HCT116 (cell line): ENCODE measurements at regions not wholly inside any gene's neighbourhood (a gene's known extent, or its start where the extent isn't known, plus 50 kb on each side); places are given as distances from the start of the nearest gene placed in this dataset.

Source experiments
- ATAC-seq: fragments of 200-7000 bp; cut with Tn5 transposase; 2 replicates; pipeline ENCODE4 v1.9.1; 2020; ENCODE audit warnings: mild to moderate bottlenecking, moderate library complexity
- BruUV-seq: library from RNA; stranded (reverse); fragments of 400-500 nt; replicated peaks from 2 replicates; lab custom pipeline; 2021; lab: Mats Ljungman, UMichigan
- CTCF ChIA-PET: fragments of 300-600 bp; sonication (Branson Sonifier 250); formaldehyde crosslinking; loops from one replicate; lab custom pipeline; 2021; ENCODE audit warnings: antibody characterized with exemption; lab: Charles Lee
- POLR2A ChIA-PET: fragments of 300-600, 350-600 bp; sonication (Branson Sonifier 250); formaldehyde crosslinking; loops from one replicate; lab custom pipeline; 2021; ENCODE audit warnings: antibody characterized with exemption; lab: Charles Lee
- RAD21 ChIA-PET, 2 experiments: fragments of 300-600 bp; sonication (Branson Sonifier 250); formaldehyde crosslinking; loops; one replicate each; lab custom pipeline; 2023; ENCODE audit warnings: low total read pairs in 2 of 2; ENCODE audit not compliant: uncharacterized antibody in 2 of 2, unreplicated experiment in 2 of 2, low non-redundant PET in 1 of 2; lab: Charles Lee
- DNase-seq: peaks from one replicate; pipeline ENCODE4 v3.0.0-alpha.2; 2010; ENCODE audit warnings: low read depth, low spot score
- H2AFZ ChIP-seq: fragments of 200-600 bp; shearing (Covaris generic), sonication (generic); 2 replicates; pipeline ENCODE4 v1.6.1; 2017; ENCODE audit warnings: low read depth, mixed run types, mixed read lengths, antibody characterized with exemption, low read length; ENCODE audit not compliant: poor library complexity, severe bottlenecking
- H3K27ac ChIP-seq: 2 replicates; pipeline ENCODE4 v1.5.1; 2012; ENCODE audit warnings: low read depth, low read length
- H3K27me3 ChIP-seq: fragments of 200-600 bp; sonication (generic); 2 replicates; pipeline ENCODE4 v1.6.1; 2016; ENCODE audit warnings: mixed run types, low read length, mixed read lengths; ENCODE audit not compliant: insufficient read depth
- H3K36me3 ChIP-seq, 2 experiments: fragments of 200-500 bp in 1 of 2; fragments of 200-600 bp in 1 of 2; sonication (Bioruptor generic) in 1 of 2; sonication (generic) in 1 of 2; 2 replicates each; pipeline versions ENCODE4 v1.5.1 to v1.6.1; 2014 to 2016; ENCODE audit warnings: low read length in 2 of 2, inconsistent platforms in 1 of 2, mixed read lengths in 1 of 2, mixed run types in 1 of 2; ENCODE audit not compliant: insufficient read depth in 2 of 2, control insufficient read depth in 1 of 2
- H3K4me1 ChIP-seq, 2 experiments: fragments of 200-600 bp in 1 of 2; sonication (generic) in 1 of 2; 2 replicates each; pipeline versions ENCODE4 v1.5.1 to v1.6.1; 2012 to 2017; ENCODE audit warnings: low read length in 2 of 2, inconsistent platforms in 1 of 2, mild to moderate bottlenecking in 1 of 2, mixed read lengths in 1 of 2, mixed run types in 1 of 2, moderate library complexity in 1 of 2; ENCODE audit not compliant: insufficient read depth in 2 of 2, control insufficient read depth in 1 of 2
- H3K4me2 ChIP-seq: fragments of 200-600 bp; sonication (generic); 2 replicates; pipeline ENCODE4 v1.6.1; 2017; ENCODE audit warnings: mixed run types, low read length, mixed read lengths
- H3K4me3 ChIP-seq, 2 experiments: fragments of 200-600 bp in 1 of 2; sonication (generic) in 1 of 2; replicated peaks in 1 of 2; 2 replicates each; pipeline ENCODE4 v1.5.1; 2011 to 2016; ENCODE audit warnings: low read length in 2 of 2, control low read depth in 1 of 2, low read depth in 1 of 2, mild to moderate bottlenecking in 1 of 2, mixed read lengths in 1 of 2, mixed run types in 1 of 2
- H3K79me2 ChIP-seq: fragments of 200-600 bp; sonication (generic); 2 replicates; pipeline ENCODE4 v1.6.1; 2017; ENCODE audit warnings: mild to moderate bottlenecking, mixed run types, low read length, moderate library complexity, mixed read lengths; ENCODE audit not compliant: insufficient read depth
- H3K9ac ChIP-seq: fragments of 200-600 bp; sonication (generic); 2 replicates; pipeline ENCODE4 v1.6.1; 2016; ENCODE audit warnings: low read length, mixed read lengths
- H3K9me2 ChIP-seq: fragments of 200-600 bp; sonication (generic), shearing (Covaris generic); 2 replicates; pipeline ENCODE4 v1.6.1; 2017; ENCODE audit warnings: mixed run types, mild to moderate bottlenecking, moderate library complexity; ENCODE audit not compliant: insufficient read depth
- H3K9me3 ChIP-seq, 2 experiments: fragments of 200-500 bp in 1 of 2; fragments of 200-600 bp in 1 of 2; sonication (Bioruptor generic) in 1 of 2; sonication (generic) in 1 of 2; 2 replicates each; pipeline ENCODE4 v1.6.1; 2014 to 2017; ENCODE audit warnings: low read length in 2 of 2, mixed read lengths in 2 of 2, inconsistent platforms in 1 of 2, low read depth in 1 of 2, mild to moderate bottlenecking in 1 of 2, mixed run types in 1 of 2, moderate library complexity in 1 of 2; ENCODE audit not compliant: control insufficient read depth in 1 of 2, insufficient read depth in 1 of 2
- H4K20me1 ChIP-seq: fragments of 200-600 bp; sonication (generic), shearing (Covaris generic); 2 replicates; pipeline ENCODE4 v1.6.1; 2017; ENCODE audit warnings: mixed run types, mild to moderate bottlenecking, moderate library complexity; ENCODE audit not compliant: insufficient read depth
- CBX3 ChIP-seq: IDR thresholded peaks from 2 replicates; pipeline ENCODE4 v1.6.1; 2012; ENCODE audit warnings: low read depth
- CEBPB ChIP-seq: IDR thresholded peaks from 2 replicates; pipeline ENCODE4 v1.6.1; 2012; ENCODE audit warnings: low read depth
- CTCF ChIP-seq, 3 experiments: fragments of 200-600 bp in 1 of 3; sonication (generic) in 1 of 3; IDR thresholded peaks in 2 of 3; conservative IDR thresholded peaks in 1 of 3; 2 replicates each; pipeline ENCODE4 v1.5.1; 2012 to 2017; ENCODE audit warnings: low read depth in 2 of 3, low read length in 2 of 3, antibody characterized with exemption in 1 of 3, borderline replicate concordance in 1 of 3, control low read depth in 1 of 3, mild to moderate bottlenecking in 1 of 3, mixed read lengths in 1 of 3, mixed run types in 1 of 3, moderate library complexity in 1 of 3; ENCODE audit not compliant: insufficient read depth in 1 of 3
- EZH2 ChIP-seq: fragments of 200-600 bp; sonication (generic); IDR thresholded peaks from 2 replicates; pipeline ENCODE4 v1.6.1; 2017; ENCODE audit warnings: antibody characterized with exemption, mixed run types
- JUND ChIP-seq: IDR thresholded peaks from 2 replicates; pipeline ENCODE4 v1.6.1; 2012
- MAX ChIP-seq: IDR thresholded peaks from 2 replicates; pipeline ENCODE4 v1.6.1; 2012
- POLR2A ChIP-seq: IDR thresholded peaks from 2 replicates; pipeline ENCODE4 v1.7.0; 2011; ENCODE audit warnings: borderline replicate concordance; ENCODE audit not compliant: insufficient read depth, insufficient read length; ENCODE audit errors: extremely low read depth
- POLR2AphosphoS5 ChIP-seq: IDR thresholded peaks from 2 replicates; pipeline ENCODE4 v1.6.1; 2011; ENCODE audit warnings: mild to moderate bottlenecking, low read depth, low read length, moderate library complexity
- RAD21 ChIP-seq: IDR thresholded peaks from 2 replicates; pipeline ENCODE4 v1.6.1; 2012; ENCODE audit warnings: low read depth, mild to moderate bottlenecking
- SIN3A ChIP-seq: IDR thresholded peaks from 2 replicates; pipeline ENCODE4 v1.6.1; 2012; ENCODE audit warnings: low read depth
- SP1 ChIP-seq: IDR thresholded peaks from 2 replicates; pipeline ENCODE4 v1.6.1; 2012; ENCODE audit warnings: low read depth
- SRF ChIP-seq: IDR thresholded peaks from 2 replicates; pipeline ENCODE4 v1.6.1; 2012; ENCODE audit warnings: low read depth
- ZBTB33 ChIP-seq: IDR thresholded peaks from 2 replicates; pipeline ENCODE4 v1.6.1; 2011; ENCODE audit warnings: mild to moderate bottlenecking, low read length, moderate library complexity; ENCODE audit not compliant: insufficient replicate concordance; ENCODE audit errors: extremely low read depth
- ZFX ChIP-seq: fragments of 450-650 bp; IDR thresholded peaks from 2 replicates; pipeline ENCODE4 v1.6.1; 2017
- ZNF274 ChIP-seq: fragments of 200-500 bp; sonication (Bioruptor generic); IDR thresholded peaks from 2 replicates; pipeline ENCODE4 v1.6.1; 2014; ENCODE audit warnings: mild to moderate bottlenecking, low read depth, low read length, inconsistent platforms
- intact Hi-C: fragments of 100-400 bp; cut with micrococcal nuclease; formaldehyde crosslinking; loops from 2 replicates; pipeline ENCODE4 v1.10.0; 2022

GRCh38 chr13:44271473-44271872 lies 102.2 kb upstream of the SERP2 start:
- CTCF ChIA-PET: interaction anchor here (0.9 kb wide), 1 partner anchor 28 kb away, joined by 4 read pairs; no protein-coding TSS in a partner anchor
- Histone ChIP-seq H2AFZ (no peak overlapping the region), H3K4me1 (peaks cover 0 to 28% of the 10 kb centered on the region in 2 experiments; a peak in 1 of 4 replicates), H3K79me2 (no peaks in the 10 kb centered on the region), H3K4me3 (no peak overlapping the region), H3K27me3 (no peaks in the 10 kb centered on the region), H3K9me3 (no peaks in the 10 kb centered on the region), H3K9ac (no peak overlapping the region), H3K9me2 (no peaks in the 10 kb centered on the region), H4K20me1 (no peaks in the 10 kb centered on the region), H3K4me2 (no peak overlapping the region), H3K36me3 (no peaks in the 10 kb centered on the region), H3K27ac (no peak overlapping the region)
- POLR2A ChIA-PET: no interaction called here
- no TSS peak for BruUV-seq
- TF ChIP-seq POLR2A: no peak
- TF ChIP-seq SRF: no peak
- TF ChIP-seq CBX3: no peak
- TF ChIP-seq ZNF274: no peak
- no peak for TF ChIP-seq EZH2
- no peak for TF ChIP-seq POLR2AphosphoS5
- no peak for TF ChIP-seq ZFX
- no peak for TF ChIP-seq RAD21
- TF ChIP-seq CEBPB: no peak
- no peak for TF ChIP-seq JUND
- no peak for TF ChIP-seq ZBTB33
- TF ChIP-seq CTCF (IDR thresholded peaks at IDR 0.05 in 2 of 3, conservative IDR thresholded peaks at IDR 0.05 in 1 of 3; ENCODE audit: borderline replicate concordance in 1 of 3, insufficient read depth in 1 of 3, low read depth in 2 of 3, low read length in 2 of 3): no peak
- no peak for TF ChIP-seq SIN3A
- no peak for TF ChIP-seq SP1
- no peak for TF ChIP-seq MAX
- no peak for DNase-seq
- no peak for ATAC-seq
- RAD21 ChIA-PET: no interaction called here
- intact Hi-C loops: no loop called here
